ENCODE measurements at regions not wholly inside any gene's neighbourhood (a gene's known extent, or its start where the extent isn't known, plus 50 kb on each side); places are given as distances from the start of the nearest gene placed in this dataset.
"Not testable (repeated sequence)": the region's sequence is repeated elsewhere in the genome, so short reads cannot be mapped to it uniquely, and the experiment has no call there.

DNA sequence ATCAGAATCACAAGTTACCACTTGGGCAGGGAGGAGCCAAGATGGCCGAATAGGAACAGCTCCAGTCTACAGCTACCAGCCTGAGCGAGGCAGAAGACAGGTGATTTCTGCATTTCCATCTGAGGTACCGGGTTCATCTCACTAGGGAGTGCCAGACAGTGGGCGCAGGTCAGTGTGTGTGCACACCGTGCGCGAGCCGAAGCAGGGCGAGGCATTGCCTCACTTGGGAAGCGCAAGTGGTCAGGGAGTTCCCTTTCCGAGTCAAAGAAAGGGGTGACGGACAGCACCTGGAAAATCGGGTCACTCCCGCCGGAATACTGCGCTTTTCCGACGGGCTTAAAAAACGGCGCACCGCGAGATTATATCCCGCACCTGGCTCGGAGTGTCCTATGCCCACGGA, 99.8 kb upstream of the PBX1 start:
- TF ChIP-seq POLR2A (IDR thresholded peaks at IDR 0.05; ENCODE audit: low read depth, low read length); TAF1 (IDR thresholded peaks at IDR 0.05; ENCODE audit: borderline replicate concordance, low read depth, low read length); POLR2AphosphoS5 (IDR thresholded peaks at IDR 0.05; ENCODE audit: low read depth, low read length): not testable (repeated sequence)

Measured in GM12892 (cell line).